ENCODE measurements at regions not wholly inside any gene's neighbourhood (a gene's known extent, or its start where the extent isn't known, plus 50 kb on each side); places are given as distances from the start of the nearest gene placed in this dataset.

GRCh38 chr4:128552586-128552907, 257.0 kb upstream of the JADE1 start:
- H3K27ac ChIP-seq (ENCODE audit: low read length in 2 of 2): no peak overlapping the region
- Mint-ChIP-seq H3K27ac (no peak overlapping the region), H3K27me3 (peaks cover 46% of the 10 kb centered on the region)

GRCh38 chr4:128551280-128551679, 258.2 kb upstream of the JADE1 start:
- Histone ChIP-seq H3K36me3 (replicated peaks in 1 of 2; ENCODE audit: control extremely low read depth in 1 of 2, control insufficient read depth in 1 of 2, extremely low read depth in 1 of 2, insufficient read depth in 2 of 2, low read length in 1 of 2) (no peaks in the 10 kb centered on the region), H3K27me3 (replicated peaks in 1 of 4; ENCODE audit: control extremely low read depth in 1 of 4, control insufficient read depth in 3 of 4, insufficient read depth in 4 of 4, low read length in 3 of 4) (peaks cover 0 to 11% (median 4%) of the 10 kb centered on the region in 4 experiments), H3K79me2 (ENCODE audit: control insufficient read depth, insufficient read depth, low read length) (no peaks in the 10 kb centered on the region), H3K4me2 (replicated peaks; ENCODE audit: low read depth, low read length, poor library complexity, severe bottlenecking) (no peak overlapping the region), H4K20me1 (ENCODE audit: control insufficient read depth, insufficient read depth, low read length, poor library complexity, severe bottlenecking) (no peaks in the 10 kb centered on the region), H3K9me3 (ENCODE audit: control extremely low read depth in 1 of 3, control insufficient read depth in 2 of 3, insufficient read depth in 1 of 3, low read length in 2 of 3) (no peaks in the 10 kb centered on the region), H3K4me3 (ENCODE audit: control extremely low read depth in 1 of 5, extremely low read depth in 1 of 5, insufficient read depth in 1 of 5, low read depth in 2 of 5, low read length in 4 of 5) (no peak overlapping the region), H3K27ac (ENCODE audit: low read length in 2 of 2) (no peak overlapping the region), H3K9ac (ENCODE audit: low read length) (no peak overlapping the region), H2AFZ (ENCODE audit: insufficient read depth, low read depth, low read length, poor library complexity, severe bottlenecking) (no peak overlapping the region), H3K4me1 (ENCODE audit: control insufficient read depth in 2 of 2, insufficient read depth in 2 of 2, low read length in 2 of 2) (peaks cover 6 to 8% of the 10 kb centered on the region in 2 donors)
- no peak for ATAC-seq (ENCODE audit: low read depth)
- no peak overlapping the region for H3K4me3 Mint-ChIP-seq
- no peak overlapping the region for H3K27ac Mint-ChIP-seq
- TF ChIP-seq EZH2 (IDR thresholded peaks at IDR 0.05; ENCODE audit: borderline replicate concordance, insufficient read depth, low read depth, low read length, poor library complexity, severe bottlenecking) (no peak), CTCF (IDR thresholded peaks at IDR 0.05) (no peak)
- peaks cover 48% of the 10 kb centered on the region for H3K27me3 Mint-ChIP-seq
- ChIA-PET POLR2A (no interaction called here), CTCF (no interaction called here)
- H3K4me1 Mint-ChIP-seq: peaks cover 15% of the 10 kb centered on the region
- no peaks in the 10 kb centered on the region for H3K9me3 Mint-ChIP-seq (ENCODE audit: insufficient read depth)
- DNase-seq: no peak
- intact Hi-C loops (cut with micrococcal nuclease): no loop called here
- WGBS (ENCODE audit: insufficient coverage): 100% methylated on average over 1 of the region's 4 CpGs

More at GRCh38 chr4:128552586-128552907, 257.0 kb upstream of the JADE1 start:
- peaks cover 0 to 11% (median 3%) of the 10 kb centered on the region in 4 experiments for H3K27me3 ChIP-seq (replicated peaks in 1 of 4; ENCODE audit: control extremely low read depth in 1 of 4, control insufficient read depth in 3 of 4, insufficient read depth in 4 of 4, low read length in 3 of 4)
- ChIA-PET CTCF (no interaction called here), POLR2A (no interaction called here)
- no peaks in the 10 kb centered on the region for H3K36me3 ChIP-seq (replicated peaks in 1 of 2; ENCODE audit: control extremely low read depth in 1 of 2, control insufficient read depth in 1 of 2, extremely low read depth in 1 of 2, insufficient read depth in 2 of 2, low read length in 1 of 2)
- H3K79me2 ChIP-seq (ENCODE audit: control insufficient read depth, insufficient read depth, low read length): no peaks in the 10 kb centered on the region
- TF ChIP-seq EZH2 (IDR thresholded peaks at IDR 0.05; ENCODE audit: borderline replicate concordance, insufficient read depth, low read depth, low read length, poor library complexity, severe bottlenecking) (no peak), CTCF (IDR thresholded peaks at IDR 0.05) (no peak)
- no peaks in the 10 kb centered on the region for H3K9me3 ChIP-seq (ENCODE audit: control extremely low read depth in 1 of 3, control insufficient read depth in 2 of 3, insufficient read depth in 1 of 3, low read length in 2 of 3)
- no peak for ATAC-seq (ENCODE audit: low read depth)
- Mint-ChIP-seq H3K4me3 (peak overlapping the region; percentile 95), H3K4me1 (peaks cover 15% of the 10 kb centered on the region), H3K9me3 (ENCODE audit: insufficient read depth) (no peaks in the 10 kb centered on the region)
- intact Hi-C loops (cut with micrococcal nuclease): no loop called here
- 100% methylated on average over 3 of the region's 4 CpGs for WGBS (ENCODE audit: insufficient coverage)
- peak overlapping the region; percentile 81 for H3K4me2 ChIP-seq (replicated peaks; ENCODE audit: low read depth, low read length, poor library complexity, severe bottlenecking)
- peaks cover 6 to 8% of the 10 kb centered on the region in 2 donors for H3K4me1 ChIP-seq (ENCODE audit: control insufficient read depth in 2 of 2, insufficient read depth in 2 of 2, low read length in 2 of 2)
- peak overlapping the region in 3 of 5 experiments; percentile 61 to 80 (median 67) for H3K4me3 ChIP-seq (ENCODE audit: control extremely low read depth in 1 of 5, extremely low read depth in 1 of 5, insufficient read depth in 1 of 5, low read depth in 2 of 5, low read length in 4 of 5)
- DNase-seq: no peak
- peak overlapping the region; percentile 84 for H2AFZ ChIP-seq (ENCODE audit: insufficient read depth, low read depth, low read length, poor library complexity, severe bottlenecking)
- H3K9ac ChIP-seq (ENCODE audit: low read length): peak overlapping the region; percentile 81
- no peaks in the 10 kb centered on the region for H4K20me1 ChIP-seq (ENCODE audit: control insufficient read depth, insufficient read depth, low read length, poor library complexity, severe bottlenecking)
